Common myeloid progenitor, CD34-positive (primary cell): ENCODE measurements at regions not wholly inside any gene's neighbourhood (a gene's known extent, or its start where the extent isn't known, plus 50 kb on each side); places are given as distances from the start of the nearest gene placed in this dataset.

ENCODE experiments used
- CTCF ChIA-PET: fragments of 350-600 bp; sonication (Branson Sonifier 250); formaldehyde crosslinking; loops from one replicate; lab custom pipeline; 2021; ENCODE audit warnings: antibody characterized with exemption; lab: Charles Lee
- POLR2A ChIA-PET: fragments of 350-600 bp; sonication (Branson Sonifier 250); formaldehyde crosslinking; loops from one replicate; lab custom pipeline; 2021; ENCODE audit warnings: antibody characterized with exemption; lab: Charles Lee
- DNase-seq, 3 donors: peaks; one replicate each; pipeline versions ENCODE4 v3.0.0 to v3.0.0-alpha.2; 2013
- H3K27ac ChIP-seq, 2 experiments: 1 replicate in 1 of 2; 2 replicates in 1 of 2; pipeline ENCODE4 v1.7.0; 2013; ENCODE audit warnings: inconsistent platforms in 2 of 2, low read length in 2 of 2, mild to moderate bottlenecking in 2 of 2, low read depth in 1 of 2, moderate library complexity in 1 of 2; ENCODE audit not compliant: severe bottlenecking in 2 of 2, insufficient read depth in 1 of 2, poor library complexity in 1 of 2
- H3K27me3 ChIP-seq, 5 experiments: replicated peaks in 2 of 5; 1 replicate in 3 of 5; 2 replicates in 2 of 5; pipeline versions ENCODE4 v1.6.1 to v1.7.0; 2013; ENCODE audit warnings: low read length in 4 of 5, mild to moderate bottlenecking in 2 of 5, moderate library complexity in 2 of 5, inconsistent platforms in 1 of 5; ENCODE audit not compliant: insufficient read depth in 5 of 5, control insufficient read depth in 4 of 5
- H3K36me3 ChIP-seq, 4 experiments: 1 replicate in 2 of 4; 2 replicates in 2 of 4; pipeline versions ENCODE4 v1.6.1 to v1.7.0; 2013; ENCODE audit warnings: low read length in 3 of 4, control low read depth in 1 of 4, mild to moderate bottlenecking in 1 of 4; ENCODE audit not compliant: control insufficient read depth in 4 of 4, insufficient read depth in 4 of 4
- H3K4me1 ChIP-seq, 4 experiments: 1 replicate in 3 of 4; 2 replicates in 1 of 4; pipeline versions ENCODE4 v1.6.1 to v1.7.1; 2013; ENCODE audit warnings: low read length in 3 of 4, mild to moderate bottlenecking in 3 of 4, control low read depth in 1 of 4, inconsistent platforms in 1 of 4, moderate library complexity in 1 of 4; ENCODE audit not compliant: control insufficient read depth in 4 of 4, insufficient read depth in 4 of 4; ENCODE audit errors: control extremely low read depth in 1 of 4
- H3K4me3 ChIP-seq, 7 experiments: 1 replicate in 4 of 7; 2 replicates in 3 of 7; pipeline versions ENCODE4 v1.5.1 to v1.7.0; 2013; ENCODE audit warnings: mild to moderate bottlenecking in 7 of 7, low read length in 6 of 7, moderate library complexity in 6 of 7, inconsistent platforms in 2 of 7, low read depth in 2 of 7, control low read depth in 1 of 7; ENCODE audit not compliant: insufficient read depth in 4 of 7, control insufficient read depth in 1 of 7; ENCODE audit errors: extremely low read depth in 1 of 7
- H3K9me3 ChIP-seq, 5 experiments: 1 replicate in 4 of 5; 2 replicates in 1 of 5; pipeline versions ENCODE4 v1.6.1 to v1.7.1; 2013; ENCODE audit warnings: low read length in 4 of 5, mild to moderate bottlenecking in 2 of 5, inconsistent platforms in 1 of 5, low read depth in 1 of 5, moderate library complexity in 1 of 5; ENCODE audit not compliant: control insufficient read depth in 4 of 5, insufficient read depth in 2 of 5; ENCODE audit errors: control extremely low read depth in 1 of 5
- WGBS: methylation state at CpG from one replicate; pipeline ENCODE4 v1.1.5; 2013; ENCODE audit not compliant: insufficient coverage; 5-methylcytosine and 5-hydroxymethylcytosine counted together

GRCh38 chr12:74641694-74642093, 104.1 kb downstream of the ATXN7L3B start:
- Histone ChIP-seq H3K36me3 (no peaks in the 10 kb centered on the region), H3K4me1 (no peaks in the 10 kb centered on the region), H3K27ac (no peak overlapping the region), H3K4me3 (no peak overlapping the region), H3K9me3 (no peaks in the 10 kb centered on the region), H3K27me3 (no peaks in the 10 kb centered on the region)
- WGBS: no CpG with 5 or more reads among the region's 2 CpGs
- ChIA-PET POLR2A (no interaction called here), CTCF (no interaction called here)
- no peak for DNase-seq

DNA sequence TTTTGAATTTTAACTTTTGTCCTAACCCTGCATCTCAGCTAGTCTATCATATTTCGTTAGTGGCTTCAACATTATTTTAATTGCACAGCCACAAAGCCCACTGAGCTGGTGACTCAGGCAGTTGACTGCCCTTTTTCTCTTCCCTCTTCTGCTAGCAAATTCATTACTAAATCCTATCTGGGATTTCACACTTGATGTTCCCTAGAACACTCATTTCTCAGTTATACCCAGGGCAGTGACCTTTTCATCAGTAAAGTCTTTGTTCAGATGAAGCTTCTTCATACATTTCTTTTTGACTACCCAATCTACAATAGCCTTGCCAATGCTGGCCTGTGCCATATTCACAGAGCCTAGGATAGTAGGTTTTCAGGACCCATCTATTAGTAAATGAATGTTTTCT, 107.0 kb downstream of the ATXN7L3B start:
- CTCF ChIA-PET: interaction anchor here (0.6 kb wide), 1 partner anchor 1713 kb away, joined by 3 read pairs; no protein-coding TSS in a partner anchor
- H3K27me3 ChIP-seq: peaks cover 0 to 2% (median 0%) of the 10 kb centered on the region in 5 experiments
- no peak overlapping the region for H3K4me3 ChIP-seq
- no peak overlapping the region for H3K27ac ChIP-seq
- no peaks in the 10 kb centered on the region for H3K4me1 ChIP-seq
- DNase-seq: no peak
- WGBS: 100% methylated on average over 1 of the region's 1 CpG
- H3K36me3 ChIP-seq: no peaks in the 10 kb centered on the region
- POLR2A ChIA-PET: interaction anchor here (0.6 kb wide), 1 partner anchor 600 kb away, joined by 3 read pairs; no protein-coding TSS in a partner anchor
- H3K9me3 ChIP-seq: no peaks in the 10 kb centered on the region

- no peak overlapping the region for H3K27ac ChIP-seq
- H3K36me3 ChIP-seq: no peaks in the 10 kb centered on the region
- CTCF ChIA-PET: no interaction called here
- H3K4me3 ChIP-seq: no peak overlapping the region
- H3K27me3 ChIP-seq: peaks cover 0 to 2% (median 0%) of the 10 kb centered on the region in 5 experiments
- POLR2A ChIA-PET: no interaction called here
- WGBS: no CpG with 5 or more reads among the region's 1 CpG
- no peaks in the 10 kb centered on the region for H3K9me3 ChIP-seq
- DNase-seq: peak; percentile 1 to 11 (median 9)
- H3K4me1 ChIP-seq: no peaks in the 10 kb centered on the region
Observed at GRCh38 chr12:74646831-74647230, 109.2 kb downstream of the ATXN7L3B start.

GRCh38 chr12:74647256-74647655, 109.6 kb downstream of the ATXN7L3B start:
- Histone ChIP-seq H3K9me3 (no peaks in the 10 kb centered on the region), H3K4me3 (no peak overlapping the region), H3K27ac (no peak overlapping the region), H3K4me1 (no peaks in the 10 kb centered on the region), H3K36me3 (no peaks in the 10 kb centered on the region), H3K27me3 (peaks cover 0 to 2% (median 0%) of the 10 kb centered on the region in 5 experiments)
- WGBS: no CpG with 5 or more reads among the region's 2 CpGs
- no peak for DNase-seq
- CTCF ChIA-PET: no interaction called here
- POLR2A ChIA-PET: no interaction called here

DNA sequence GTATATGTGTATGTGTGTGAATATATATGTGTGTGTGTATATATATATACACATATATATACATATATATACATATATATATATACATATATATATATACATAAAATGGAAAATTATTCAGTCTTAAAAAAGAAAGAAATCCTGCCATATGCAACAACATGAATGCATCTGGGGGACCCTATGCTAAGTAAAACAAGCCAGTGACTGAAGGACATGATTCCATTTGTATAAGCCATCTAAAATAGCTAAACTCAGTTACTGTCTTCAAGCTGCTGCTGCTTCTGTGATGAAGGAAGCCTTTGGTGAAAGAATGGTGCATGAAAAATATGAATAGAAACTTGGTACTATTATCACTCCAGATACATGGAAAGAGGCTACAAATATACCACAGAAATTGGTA, 118.6 kb downstream of the ATXN7L3B start:
- no peak for DNase-seq
- Histone ChIP-seq H3K4me1 (no peaks in the 10 kb centered on the region), H3K27me3 (no peaks in the 10 kb centered on the region), H3K9me3 (no peaks in the 10 kb centered on the region), H3K4me3 (no peak overlapping the region), H3K36me3 (no peaks in the 10 kb centered on the region), H3K27ac (no peak overlapping the region)
- ChIA-PET POLR2A (no interaction called here), CTCF (no interaction called here)

GRCh38 chr12:74660442-74660841, 122.8 kb downstream of the ATXN7L3B start:
- ChIA-PET CTCF (no interaction called here), POLR2A (no interaction called here)
- Histone ChIP-seq H3K27ac (no peak overlapping the region), H3K27me3 (no peaks in the 10 kb centered on the region), H3K4me3 (no peak overlapping the region), H3K4me1 (no peaks in the 10 kb centered on the region), H3K36me3 (no peaks in the 10 kb centered on the region), H3K9me3 (no peaks in the 10 kb centered on the region)
- WGBS: 99% methylated on average over 4 of the region's 5 CpGs
- no peak for DNase-seq

DNA sequence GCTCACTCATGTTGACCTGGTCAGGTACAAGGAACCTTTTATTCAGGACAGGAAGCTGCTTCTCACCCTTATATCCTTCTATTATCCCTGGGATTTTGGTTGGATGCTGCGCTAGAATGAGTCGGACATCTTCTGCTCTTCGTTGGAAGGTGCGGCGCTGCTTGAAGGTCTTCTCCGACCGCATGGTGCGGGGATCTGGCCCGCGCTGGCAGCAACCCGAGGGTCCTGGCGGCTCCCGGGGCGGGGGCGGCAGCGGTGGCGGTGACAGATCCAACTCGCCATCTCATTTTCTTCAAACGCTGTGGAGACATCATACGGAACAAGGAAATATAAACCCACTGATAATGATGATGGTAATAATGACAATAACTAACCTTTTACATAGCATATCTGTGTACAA, 126.3 kb downstream of the ATXN7L3B start:
- WGBS: 97% methylated on average over 13 of the region's 20 CpGs
- CTCF ChIA-PET: no interaction called here
- H3K9me3 ChIP-seq: no peaks in the 10 kb centered on the region
- peaks cover 0 to 2% (median 0%) of the 10 kb centered on the region in 5 experiments for H3K27me3 ChIP-seq
- H3K36me3 ChIP-seq: no peaks in the 10 kb centered on the region
- no peak overlapping the region for H3K27ac ChIP-seq
- H3K4me3 ChIP-seq: no peak overlapping the region
- no peaks in the 10 kb centered on the region for H3K4me1 ChIP-seq
- POLR2A ChIA-PET: no interaction called here
- no peak for DNase-seq
